ENCODE measurements at regions not wholly inside any gene's neighbourhood (a gene's known extent, or its start where the extent isn't known, plus 50 kb on each side); places are given as distances from the start of the nearest gene placed in this dataset.
"Not testable (repeated sequence)": the region's sequence is repeated elsewhere in the genome, so short reads cannot be mapped to it uniquely, and the experiment has no call there.

DNA sequence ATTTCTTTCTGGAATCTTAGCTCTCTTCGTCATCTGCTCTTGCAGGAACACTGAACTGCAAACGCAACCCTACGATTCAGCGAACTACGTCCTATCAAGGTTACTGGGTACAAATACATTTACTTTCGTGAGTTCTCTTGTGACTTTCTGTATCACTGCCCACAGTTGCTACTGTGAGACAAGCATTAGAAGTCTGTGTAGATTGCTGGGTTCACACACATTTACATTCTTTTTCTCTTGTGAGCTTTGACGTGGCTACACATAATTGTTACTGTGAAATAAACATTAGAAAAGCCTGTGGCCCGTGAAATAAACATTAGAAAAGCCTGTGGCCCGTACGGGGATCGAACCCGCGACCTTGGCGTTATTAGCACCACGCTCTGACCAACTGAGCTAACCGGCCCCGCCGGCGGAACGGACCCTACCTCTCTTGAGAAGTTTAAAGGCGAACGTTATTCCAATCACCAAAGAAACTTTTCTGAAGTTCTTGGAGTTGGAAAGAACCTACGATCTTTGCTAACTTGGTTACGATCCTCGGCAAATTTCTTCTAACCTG, 61.2 kb upstream of the ZNF322 start:
- DNase-seq (ENCODE audit: low read depth); in situ Hi-C loops (cut with HindIII; ENCODE audit: low pct_unique_long_range_greater_than_20kb, low sequenced_read_pairs): not testable (repeated sequence)

DNA sequence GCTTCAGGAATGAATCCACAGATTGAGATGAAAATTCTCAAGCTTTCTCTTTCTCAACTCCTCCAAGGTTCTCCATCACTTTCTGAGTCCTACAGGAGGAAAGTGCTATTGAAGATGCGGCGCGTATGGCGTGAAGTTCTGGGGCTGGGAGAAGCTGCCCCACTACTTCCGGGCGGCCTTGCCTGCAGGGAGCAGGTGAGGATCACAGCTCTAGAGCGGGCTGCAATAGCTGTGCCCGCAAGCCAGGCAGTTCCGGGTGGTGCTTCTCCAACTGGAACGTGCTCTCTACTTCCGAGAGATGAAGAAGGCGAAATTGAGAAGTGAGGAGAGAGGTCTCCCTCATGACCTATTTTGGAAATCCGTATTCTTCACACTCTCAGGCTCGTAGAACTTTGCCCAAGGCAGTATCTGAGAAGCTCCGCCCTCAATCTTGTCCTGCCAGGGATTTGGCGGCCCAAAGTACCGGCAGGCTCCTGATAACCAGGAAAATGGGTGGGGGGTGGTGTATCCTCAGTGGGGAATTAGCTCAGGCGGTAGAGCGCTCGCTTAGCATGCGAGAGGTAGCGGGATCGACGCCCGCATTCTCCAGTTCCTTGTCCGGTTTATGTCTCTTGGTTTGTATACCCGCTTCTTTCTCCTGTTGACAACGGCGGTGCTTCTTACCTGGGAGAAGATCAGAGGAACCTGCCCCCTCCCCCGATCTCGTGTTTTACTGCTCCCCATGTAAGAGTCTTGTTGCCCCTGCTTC, 70.6 kb upstream of the ZNF322 start:
- in situ Hi-C loops (cut with HindIII; ENCODE audit: low pct_unique_long_range_greater_than_20kb, low sequenced_read_pairs), result not testable (repeated sequence)

DNA sequence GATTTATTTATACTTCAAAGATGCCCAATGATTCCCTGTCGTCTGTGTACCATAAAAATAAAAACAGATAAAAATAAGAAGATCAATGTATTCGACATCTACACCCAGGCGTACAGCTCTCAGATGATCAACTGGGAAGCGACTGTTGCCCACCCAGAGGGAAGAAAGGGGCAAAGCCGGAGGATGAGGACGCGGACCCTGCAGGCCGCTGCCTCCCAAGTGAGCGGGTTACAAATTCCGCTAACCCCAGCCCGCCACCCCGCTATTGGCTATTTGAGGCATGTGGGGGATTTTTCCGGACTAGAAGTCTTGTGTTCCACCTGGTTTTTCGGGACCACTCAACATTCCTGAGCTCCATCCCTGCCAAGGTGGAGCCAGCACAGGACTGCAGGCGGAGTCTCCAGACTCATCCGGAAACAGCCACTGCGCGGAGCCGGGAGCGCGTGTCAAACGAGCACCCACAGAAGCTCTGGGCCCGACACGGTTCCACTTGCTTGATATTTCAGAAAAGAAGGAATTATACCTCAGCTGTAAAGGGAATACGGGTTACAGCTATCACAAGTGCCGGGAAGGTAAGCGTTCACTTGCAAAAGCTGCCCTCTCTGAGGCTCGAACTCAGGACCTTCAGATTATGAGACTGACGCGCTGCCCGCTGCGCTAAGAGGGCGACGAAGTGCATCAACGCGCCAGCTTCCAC, 75.4 kb upstream of the ZNF322 start:
- DNase-seq (ENCODE audit: low read depth); in situ Hi-C loops (cut with HindIII; ENCODE audit: low pct_unique_long_range_greater_than_20kb, low sequenced_read_pairs): not testable (repeated sequence)

More for the DNA sequence above, 70.6 kb upstream of the ZNF322 start:
- not testable (repeated sequence) for DNase-seq (ENCODE audit: low read depth)

DNA sequence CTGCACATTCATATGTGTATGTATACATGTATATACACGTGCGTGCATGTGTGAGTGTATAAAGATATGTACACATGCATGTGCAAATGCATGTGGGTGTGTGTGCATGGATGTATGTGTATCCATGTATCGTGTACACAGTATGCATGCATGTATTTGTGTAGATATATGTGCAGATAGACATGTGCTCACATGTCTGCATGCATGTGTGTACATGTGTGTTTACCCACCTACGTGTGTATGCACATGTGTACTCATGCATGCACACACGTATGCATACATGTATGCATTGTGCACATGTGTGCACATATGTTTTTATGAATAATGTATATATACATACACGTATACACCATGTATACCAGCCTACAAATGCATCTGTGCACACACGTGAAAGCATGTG, 80.3 kb upstream of the ZNF322 start:
- in situ Hi-C loops (cut with HindIII; ENCODE audit: low pct_unique_long_range_greater_than_20kb, low sequenced_read_pairs), result no loop called here
- no peak for DNase-seq (ENCODE audit: low read depth)

DNA sequence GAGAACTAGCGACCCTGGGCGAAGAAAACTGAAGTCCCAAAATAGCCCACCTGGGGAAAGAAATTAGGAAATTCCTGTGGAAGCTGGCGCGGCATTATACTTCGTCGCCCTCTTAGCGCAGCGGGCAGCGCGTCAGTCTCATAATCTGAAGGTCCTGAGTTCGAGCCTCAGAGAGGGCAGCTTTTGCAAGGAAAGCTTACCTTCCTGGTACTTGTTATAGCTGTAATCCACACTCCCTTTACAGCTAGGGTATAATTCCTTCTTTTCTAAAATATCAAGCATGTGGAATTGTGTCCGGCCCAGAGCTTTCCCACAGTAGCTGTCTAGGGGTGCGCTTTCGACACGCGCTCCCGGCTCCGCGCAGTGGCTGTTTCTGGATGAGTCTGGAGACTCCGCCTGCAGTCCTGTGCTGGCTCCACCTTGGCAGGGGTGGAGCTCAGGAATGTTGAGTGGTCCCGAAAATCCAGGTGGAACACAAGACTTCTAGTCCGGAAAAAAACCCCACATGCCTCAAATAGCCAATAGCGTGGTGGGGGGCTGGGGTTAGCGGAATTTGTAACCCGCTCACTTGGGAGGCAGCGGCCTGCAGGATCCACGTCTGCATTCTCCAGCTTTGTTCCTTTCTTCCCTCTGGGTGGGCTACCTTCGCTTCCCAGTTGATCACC, 83.7 kb upstream of the ZNF322 start:
- in situ Hi-C loops (cut with HindIII; ENCODE audit: low pct_unique_long_range_greater_than_20kb, low sequenced_read_pairs), result no loop called here
- DNase-seq (ENCODE audit: low read depth), result peak; percentile 80

DNA sequence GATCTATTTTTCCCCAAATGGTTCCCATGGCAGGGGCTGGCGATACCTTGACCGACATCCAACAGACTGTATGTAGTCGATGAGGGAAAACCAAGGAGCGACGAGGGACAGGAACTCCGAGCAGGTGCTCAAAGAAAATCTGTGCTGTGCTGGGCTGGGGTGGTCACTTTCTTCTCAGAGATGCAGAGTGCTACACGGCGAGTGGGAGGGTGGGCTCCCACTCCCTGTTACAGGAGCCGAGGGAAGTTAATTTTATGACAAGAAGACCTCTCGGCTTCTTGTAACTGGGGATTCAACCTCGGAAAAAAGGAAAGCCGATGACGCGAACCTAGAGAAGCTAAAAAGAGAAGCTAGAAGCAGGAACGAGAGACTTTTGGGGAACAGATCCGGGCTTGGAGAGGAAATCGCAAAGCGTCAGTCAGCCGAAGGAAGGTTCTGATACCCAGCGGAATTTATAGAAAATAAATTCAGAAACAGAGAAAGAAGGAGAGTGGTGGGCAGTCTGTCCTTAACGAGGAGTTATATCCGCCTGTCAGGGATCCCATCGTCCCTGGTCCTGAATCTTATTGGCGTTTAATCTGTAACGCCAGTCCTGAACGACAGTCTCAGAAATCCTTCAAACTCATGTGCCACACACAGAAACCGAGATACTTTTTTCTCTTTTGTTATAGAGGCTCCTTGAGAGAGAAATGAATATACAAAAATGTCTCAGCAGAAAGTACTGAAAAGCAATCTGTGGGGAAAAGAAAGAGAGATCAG, 84.6 kb upstream of the ZNF322 start:
- in situ Hi-C loops (cut with HindIII; ENCODE audit: low pct_unique_long_range_greater_than_20kb, low sequenced_read_pairs), result no loop called here
- peak; percentile 25 for DNase-seq (ENCODE audit: low read depth)

DNA sequence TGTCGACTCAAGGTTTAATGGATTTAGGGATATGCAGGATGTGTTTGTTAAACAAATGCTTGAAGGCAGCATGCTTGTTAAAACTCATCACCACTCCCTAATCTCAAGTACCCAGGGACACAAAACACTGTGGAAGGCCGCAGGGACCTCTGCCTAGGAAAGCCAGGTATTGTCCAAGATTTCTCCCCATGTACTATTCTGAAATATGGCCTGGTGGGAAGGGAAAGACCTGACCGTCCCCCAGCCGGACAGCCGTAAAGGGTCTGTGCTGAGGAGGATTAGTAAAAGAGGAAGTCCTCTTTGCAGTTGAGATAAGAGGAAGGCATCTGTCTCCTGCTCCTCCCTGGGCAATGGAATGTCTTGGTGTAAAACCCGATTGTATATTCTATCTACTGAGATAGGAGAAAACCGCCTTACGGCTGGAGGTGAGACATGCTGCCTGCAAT, 85.3 kb upstream of the ZNF322 start:
- peak; percentile 2 for DNase-seq (ENCODE audit: low read depth)
- in situ Hi-C loops (cut with HindIII; ENCODE audit: low pct_unique_long_range_greater_than_20kb, low sequenced_read_pairs), result not testable (repeated sequence)

DNA sequence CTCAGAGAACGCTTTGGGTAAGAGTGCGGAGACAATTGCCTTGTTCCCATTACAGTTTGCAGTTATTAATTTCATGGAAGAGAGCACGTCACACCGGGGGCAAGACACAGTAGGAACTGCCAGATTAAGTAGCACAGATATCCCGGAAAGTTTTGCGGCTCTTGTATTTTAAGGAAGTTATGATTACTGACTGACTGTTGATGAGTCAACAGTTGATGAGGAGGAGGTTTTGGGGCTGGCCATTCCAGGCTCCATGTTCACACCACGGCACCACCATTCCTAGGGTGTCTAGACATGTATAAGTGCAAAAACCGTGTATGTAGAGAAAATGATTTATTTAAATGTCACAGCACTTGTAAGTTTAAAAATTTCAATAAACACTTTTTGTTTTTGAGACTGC, 86.4 kb upstream of the ZNF322 start:
- DNase-seq (ENCODE audit: low read depth); in situ Hi-C loops (cut with HindIII; ENCODE audit: low pct_unique_long_range_greater_than_20kb, low sequenced_read_pairs): not testable (repeated sequence)

DNA sequence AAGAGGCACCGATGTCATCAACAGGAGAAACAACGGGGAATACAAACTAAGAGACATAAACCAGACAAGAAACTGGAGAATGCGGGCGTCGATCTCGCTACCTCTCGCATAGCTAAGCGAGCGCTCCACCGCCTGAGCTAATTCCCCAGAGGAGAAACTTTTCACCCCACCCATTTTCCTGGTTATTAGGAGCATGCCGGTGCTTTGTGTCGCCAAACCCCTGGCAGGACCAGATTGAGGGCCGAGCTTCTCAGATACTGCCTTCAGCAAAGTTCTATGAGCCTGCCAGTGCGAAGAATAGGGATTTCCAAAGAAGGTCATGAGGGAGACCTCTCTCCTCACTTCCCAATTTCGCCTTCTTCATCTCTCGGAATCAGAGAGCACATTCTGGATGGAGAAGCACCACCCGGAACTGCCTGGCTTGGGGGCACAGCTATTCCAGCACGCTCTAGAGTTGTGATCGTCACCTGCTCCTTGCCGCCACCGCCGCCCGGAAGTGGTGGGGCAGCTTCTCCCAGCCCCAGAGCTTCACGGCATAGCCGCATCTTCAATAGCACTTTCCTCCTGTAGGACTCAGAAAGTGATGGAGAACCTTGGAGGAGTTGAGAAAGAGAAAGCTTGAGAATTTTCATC, 89.7 kb upstream of the ZNF322 start:
- in situ Hi-C loops (cut with HindIII; ENCODE audit: low pct_unique_long_range_greater_than_20kb, low sequenced_read_pairs); DNase-seq (ENCODE audit: low read depth): not testable (repeated sequence)

DNA sequence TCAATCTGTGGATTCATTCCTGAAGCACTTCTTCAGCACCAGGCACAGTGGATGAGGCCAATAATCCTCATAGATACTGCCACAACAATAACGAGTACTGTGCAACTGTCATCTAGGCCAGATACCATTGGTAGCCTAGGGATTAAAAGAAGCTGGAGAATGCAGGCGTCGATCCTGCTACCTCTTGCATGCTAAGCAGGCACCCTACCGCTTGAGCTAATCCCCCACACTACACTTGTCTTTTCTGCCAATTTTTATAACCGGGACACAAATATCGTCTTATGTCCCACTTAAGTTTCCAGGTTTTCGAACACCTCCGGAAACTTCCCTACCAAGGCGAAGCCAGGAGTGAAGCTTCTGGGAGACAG, 90.2 kb upstream of the ZNF322 start:
- DNase-seq (ENCODE audit: low read depth); in situ Hi-C loops (cut with HindIII; ENCODE audit: low pct_unique_long_range_greater_than_20kb, low sequenced_read_pairs): not testable (repeated sequence)

DNA sequence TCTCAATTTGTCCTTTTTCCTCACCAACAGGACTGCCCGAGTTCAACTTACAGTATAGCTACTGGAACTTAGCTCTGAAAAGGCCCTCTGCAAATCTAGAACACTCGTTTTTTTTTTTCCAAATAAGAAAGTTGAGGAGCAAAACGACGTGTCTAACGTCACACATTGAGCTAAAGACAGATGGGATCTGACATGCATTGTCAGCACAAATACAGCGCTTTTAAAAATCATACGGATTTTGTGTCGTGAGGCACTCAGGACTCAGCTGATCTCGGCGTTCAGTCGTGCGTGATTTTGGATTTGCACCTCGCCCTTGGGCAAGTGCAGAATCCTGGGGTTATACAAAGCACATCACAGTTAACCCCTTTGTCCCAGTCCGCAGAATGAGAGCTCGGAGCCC, 94.7 kb upstream of the ZNF322 start:
- DNase-seq (ENCODE audit: low read depth), result no peak
- in situ Hi-C loops (cut with HindIII; ENCODE audit: low pct_unique_long_range_greater_than_20kb, low sequenced_read_pairs), result no loop called here

DNA sequence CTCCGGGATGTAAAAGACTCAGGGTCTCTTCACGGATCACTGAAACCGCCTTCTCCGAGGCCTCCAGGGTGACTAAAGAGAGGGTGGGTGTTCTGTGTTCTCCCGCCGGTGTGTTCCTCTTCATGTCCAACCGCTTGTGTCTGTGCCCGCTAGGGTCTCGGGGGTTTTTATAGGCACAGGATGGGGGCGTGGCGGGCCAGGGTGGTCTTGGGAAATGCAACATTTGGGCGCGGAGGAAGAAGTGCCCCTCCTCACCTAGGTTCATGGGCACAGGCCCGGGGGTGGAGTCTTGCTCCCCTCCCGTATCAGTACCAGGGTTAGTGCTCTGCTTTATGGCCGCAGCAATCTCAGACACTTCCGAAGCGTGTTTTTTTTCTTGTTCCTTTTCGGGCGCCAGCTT, 95.3 kb upstream of the ZNF322 start:
- in situ Hi-C loops (cut with HindIII; ENCODE audit: low pct_unique_long_range_greater_than_20kb, low sequenced_read_pairs); DNase-seq (ENCODE audit: low read depth): not testable (repeated sequence)

DNA sequence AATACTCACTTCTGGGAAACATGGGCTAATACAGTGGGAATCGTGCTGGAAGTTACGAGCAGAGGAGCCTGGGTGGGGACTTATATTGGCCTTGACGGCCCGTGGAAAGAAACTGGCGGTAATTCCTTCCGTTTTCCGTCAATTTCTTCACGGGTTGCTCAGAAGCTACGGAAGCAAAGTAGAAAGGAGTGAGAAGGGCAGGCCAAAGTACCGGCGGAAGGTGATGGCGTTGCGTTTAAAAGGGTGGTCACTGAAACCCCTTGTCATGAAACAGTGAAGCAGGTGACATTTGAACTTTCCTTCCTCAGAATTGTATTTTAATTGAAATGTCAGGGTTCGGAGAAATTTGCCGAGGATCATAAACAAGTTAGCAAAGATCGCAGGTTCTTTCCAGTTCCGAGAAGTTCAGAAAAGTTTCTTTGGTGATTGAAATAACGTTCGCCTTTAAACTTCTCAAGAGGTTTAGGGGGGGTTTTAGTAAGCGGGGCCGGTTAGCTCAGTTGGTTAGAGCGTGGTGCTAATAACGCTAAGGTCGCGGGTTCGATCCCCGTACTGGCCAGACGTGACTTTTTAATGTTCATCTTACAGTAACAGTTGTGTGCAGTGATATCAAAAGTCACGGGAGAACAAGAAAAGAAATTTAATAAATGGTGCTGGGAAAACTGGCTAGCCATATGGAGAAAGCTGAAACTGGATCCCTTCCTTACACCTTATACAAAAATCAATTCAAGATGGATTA, 96.7 kb upstream of the ZNF322 start:
- DNase-seq (ENCODE audit: low read depth); in situ Hi-C loops (cut with HindIII; ENCODE audit: low pct_unique_long_range_greater_than_20kb, low sequenced_read_pairs): not testable (repeated sequence)

DNA sequence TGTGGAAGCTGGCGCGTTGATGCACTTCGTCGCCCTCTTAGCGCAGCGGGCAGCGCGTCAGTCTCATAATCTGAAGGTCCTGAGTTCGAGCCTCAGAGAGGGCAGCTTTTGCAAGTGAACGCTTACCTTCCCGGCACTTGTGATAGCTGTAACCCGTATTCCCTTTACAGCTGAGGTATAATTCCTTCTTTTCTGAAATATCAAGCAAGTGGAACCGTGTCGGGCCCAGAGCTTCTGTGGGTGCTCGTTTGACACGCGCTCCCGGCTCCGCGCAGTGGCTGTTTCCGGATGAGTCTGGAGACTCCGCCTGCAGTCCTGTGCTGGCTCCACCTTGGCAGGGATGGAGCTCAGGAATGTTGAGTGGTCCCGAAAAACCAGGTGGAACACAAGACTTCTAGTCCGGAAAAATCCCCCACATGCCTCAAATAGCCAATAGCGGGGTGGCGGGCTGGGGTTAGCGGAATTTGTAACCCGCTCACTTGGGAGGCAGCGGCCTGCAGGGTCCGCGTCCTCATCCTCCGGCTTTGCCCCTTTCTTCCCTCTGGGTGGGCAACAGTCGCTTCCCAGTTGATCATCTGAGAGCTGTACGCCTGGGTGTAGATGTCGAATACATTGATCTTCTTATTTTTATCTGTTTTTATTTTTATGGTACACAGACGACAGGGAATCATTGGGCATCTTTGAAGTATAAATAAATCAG, 106.8 kb upstream of the ZNF322 start:
- in situ Hi-C loops (cut with HindIII; ENCODE audit: low pct_unique_long_range_greater_than_20kb, low sequenced_read_pairs), result not testable (repeated sequence)

DNA sequence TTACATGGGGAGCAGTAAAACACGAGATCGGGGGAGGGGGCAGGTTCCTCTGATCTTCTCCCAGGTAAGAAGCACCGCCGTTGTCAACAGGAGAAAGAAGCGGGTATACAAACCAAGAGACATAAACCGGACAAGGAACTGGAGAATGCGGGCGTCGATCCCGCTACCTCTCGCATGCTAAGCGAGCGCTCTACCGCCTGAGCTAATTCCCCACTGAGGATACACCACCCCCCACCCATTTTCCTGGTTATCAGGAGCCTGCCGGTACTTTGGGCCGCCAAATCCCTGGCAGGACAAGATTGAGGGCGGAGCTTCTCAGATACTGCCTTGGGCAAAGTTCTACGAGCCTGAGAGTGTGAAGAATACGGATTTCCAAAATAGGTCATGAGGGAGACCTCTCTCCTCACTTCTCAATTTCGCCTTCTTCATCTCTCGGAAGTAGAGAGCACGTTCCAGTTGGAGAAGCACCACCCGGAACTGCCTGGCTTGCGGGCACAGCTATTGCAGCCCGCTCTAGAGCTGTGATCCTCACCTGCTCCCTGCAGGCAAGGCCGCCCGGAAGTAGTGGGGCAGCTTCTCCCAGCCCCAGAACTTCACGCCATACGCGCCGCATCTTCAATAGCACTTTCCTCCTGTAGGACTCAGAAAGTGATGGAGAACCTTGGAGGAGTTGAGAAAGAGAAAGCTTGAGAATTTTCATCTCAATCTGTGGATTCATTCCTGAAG, 111.6 kb upstream of the ZNF322 start:
- DNase-seq (ENCODE audit: low read depth); in situ Hi-C loops (cut with HindIII; ENCODE audit: low pct_unique_long_range_greater_than_20kb, low sequenced_read_pairs): not testable (repeated sequence)

More for the DNA sequence above, 106.8 kb upstream of the ZNF322 start:
- not testable (repeated sequence) for DNase-seq (ENCODE audit: low read depth)

DNA sequence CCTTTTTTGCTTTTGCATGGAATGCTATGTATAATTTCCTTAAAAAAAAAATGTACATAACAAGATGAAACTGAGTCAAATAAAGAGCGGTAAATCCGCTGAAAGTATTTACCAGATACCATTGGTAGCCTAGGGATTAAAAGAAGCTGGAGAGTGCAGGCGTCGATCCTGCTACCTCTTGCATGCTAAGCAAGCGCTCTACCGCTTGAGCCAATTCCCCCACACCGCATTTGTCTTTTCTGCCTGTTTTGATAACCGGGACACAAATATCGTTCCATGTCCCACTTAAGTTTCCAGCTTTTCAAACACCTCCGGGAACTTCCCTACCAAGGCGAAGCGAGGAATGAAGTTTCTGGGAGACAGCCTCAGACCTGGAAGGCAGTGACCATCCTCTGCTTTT, 113.9 kb upstream of the ZNF322 start:
- in situ Hi-C loops (cut with HindIII; ENCODE audit: low pct_unique_long_range_greater_than_20kb, low sequenced_read_pairs); DNase-seq (ENCODE audit: low read depth): not testable (repeated sequence)
